RWPE2 (cell line): ENCODE measurements at regions not wholly inside any gene's neighbourhood (a gene's known extent, or its start where the extent isn't known, plus 50 kb on each side); places are given as distances from the start of the nearest gene placed in this dataset.

Experiments used
- ATAC-seq: fragments of 200-7000 bp; cut with Tn5 transposase; 3 replicates; pipeline ENCODE4 v1.9.1; 2021; ENCODE audit warnings: low read depth
- DNase-seq: peaks from one replicate; pipeline ENCODE4 v3.0.0-alpha.2; 2020; ENCODE audit warnings: low spot score
- H3K27ac ChIP-seq: fragments of 450-650 bp; 2 replicates; pipeline ENCODE4 v1.5.1; 2017; ENCODE audit warnings: mild to moderate bottlenecking; ENCODE audit not compliant: poor library complexity, severe bottlenecking
- H3K27me3 ChIP-seq: fragments of 250-450 bp; sonication (Bioruptor Pico); 2 replicates; pipeline ENCODE4 v1.5.1; 2021; ENCODE audit warnings: mild to moderate bottlenecking, moderate library complexity; ENCODE audit not compliant: insufficient read depth, poor library complexity, severe bottlenecking
- H3K36me3 ChIP-seq: fragments of 250-450 bp; sonication (Bioruptor Pico); 2 replicates; pipeline ENCODE4 v1.5.1; 2020; ENCODE audit warnings: low read depth, mild to moderate bottlenecking, moderate library complexity
- H3K4me1 ChIP-seq: fragments of 250-450 bp; sonication (Bioruptor Pico); 2 replicates; pipeline ENCODE4 v1.5.1; 2021; ENCODE audit warnings: mild to moderate bottlenecking, moderate library complexity; ENCODE audit not compliant: insufficient read depth, poor library complexity, severe bottlenecking
- H3K4me3 ChIP-seq: fragments of 250-450 bp; sonication (Bioruptor Pico); 2 replicates; pipeline ENCODE4 v1.5.1; 2021; ENCODE audit warnings: mild to moderate bottlenecking, moderate library complexity; ENCODE audit not compliant: severe bottlenecking
- H3K9me3 ChIP-seq: fragments of 250-450 bp; sonication (Bioruptor Pico); 2 replicates; pipeline ENCODE4 v1.5.1; 2021; ENCODE audit warnings: mild to moderate bottlenecking, moderate library complexity; ENCODE audit not compliant: severe bottlenecking
- CTCF ChIP-seq: fragments of 450-650 bp; IDR thresholded peaks from one replicate; pipeline ENCODE4 v1.5.1; 2017; ENCODE audit warnings: mild to moderate bottlenecking, moderate library complexity; ENCODE audit not compliant: poor library complexity, severe bottlenecking

DNA sequence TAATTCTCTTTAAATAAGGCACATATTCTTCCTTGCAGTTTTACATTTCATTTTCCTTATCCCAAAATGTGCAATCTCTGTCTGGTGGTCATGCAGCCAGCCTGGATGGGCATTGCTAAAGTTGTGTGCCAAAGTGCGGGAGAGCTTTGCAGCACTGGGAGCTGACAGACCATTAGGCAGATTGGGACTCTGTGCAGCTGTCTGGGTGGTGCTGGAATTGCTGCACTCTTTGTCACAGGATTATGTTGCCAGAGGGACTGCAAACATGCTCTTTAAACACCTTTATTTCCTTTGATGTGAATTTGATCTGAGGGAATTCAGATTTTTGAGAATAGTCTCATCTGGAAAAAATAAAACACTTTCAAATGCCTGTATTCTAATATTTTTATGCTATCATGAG is 956.2 kb upstream of the DIAPH2 start:
- H3K27me3 ChIP-seq: no peaks in the 10 kb centered on the region
- H3K4me3 ChIP-seq: no peak overlapping the region
- no peaks in the 10 kb centered on the region for H3K36me3 ChIP-seq
- H3K27ac ChIP-seq: no peak overlapping the region
- no peaks in the 10 kb centered on the region for H3K4me1 ChIP-seq
- no peak for TF ChIP-seq CTCF
- DNase-seq (no peak), ATAC-seq (no peak)
- H3K9me3 ChIP-seq: no peaks in the 10 kb centered on the region

- Histone ChIP-seq H3K36me3 (no peaks in the 10 kb centered on the region), H3K27me3 (no peaks in the 10 kb centered on the region), H3K9me3 (no peaks in the 10 kb centered on the region), H3K4me1 (no peaks in the 10 kb centered on the region), H3K4me3 (no peak overlapping the region), H3K27ac (no peak overlapping the region)
- no peak for ATAC-seq
- DNase-seq: no peak
- TF ChIP-seq CTCF: no peak
Measured at GRCh38 chrX:95729401-95729800, 955.2 kb upstream of the DIAPH2 start.

DNA sequence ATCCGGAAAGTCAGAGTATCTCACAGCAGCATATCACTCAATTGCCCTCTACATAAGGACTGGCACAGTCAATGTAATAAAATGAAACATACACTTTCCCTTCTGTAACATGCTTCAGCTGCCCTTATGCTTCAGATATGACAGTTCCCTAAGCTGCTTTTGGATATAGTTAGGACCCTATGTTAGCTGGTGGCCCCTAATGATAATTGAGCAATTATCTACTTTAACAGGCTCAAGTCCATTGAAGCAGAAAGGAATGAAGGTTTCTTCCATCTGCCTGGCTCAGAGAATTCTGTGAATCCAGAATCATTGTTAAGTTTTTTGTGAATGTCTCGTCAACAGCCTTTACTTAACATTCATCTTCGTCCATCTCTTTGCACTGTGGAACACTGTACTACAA is 951.2 kb upstream of the DIAPH2 start:
- no peaks in the 10 kb centered on the region for H3K9me3 ChIP-seq
- H3K4me3 ChIP-seq: no peak overlapping the region
- H3K36me3 ChIP-seq: no peaks in the 10 kb centered on the region
- DNase-seq (no peak), ATAC-seq (no peak)
- H3K27me3 ChIP-seq: no peaks in the 10 kb centered on the region
- H3K4me1 ChIP-seq: no peaks in the 10 kb centered on the region
- no peak for TF ChIP-seq CTCF
- H3K27ac ChIP-seq: no peak overlapping the region

DNA sequence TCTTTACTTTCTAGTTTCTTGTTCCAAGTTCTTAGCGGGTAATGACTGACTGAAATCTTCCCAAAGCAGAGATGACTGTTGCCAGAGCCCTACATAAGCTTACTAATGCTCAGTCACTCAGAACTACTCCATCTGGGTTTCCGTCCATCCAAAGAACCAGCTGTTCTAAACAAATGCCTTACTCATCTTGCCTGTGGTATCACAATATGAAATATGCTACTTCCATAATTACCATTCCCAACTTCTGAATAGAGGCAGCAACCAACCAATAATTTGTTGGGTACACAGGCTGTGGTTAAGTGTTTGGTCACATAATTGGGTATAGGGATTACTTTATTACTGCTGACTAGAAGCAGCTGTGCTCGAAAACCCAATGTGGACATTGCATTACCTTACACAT is 930.2 kb upstream of the DIAPH2 start:
- Histone ChIP-seq H3K9me3 (no peaks in the 10 kb centered on the region), H3K4me3 (no peak overlapping the region), H3K4me1 (no peaks in the 10 kb centered on the region), H3K36me3 (no peaks in the 10 kb centered on the region), H3K27ac (no peak overlapping the region), H3K27me3 (no peaks in the 10 kb centered on the region)
- ATAC-seq: no peak
- TF ChIP-seq CTCF: no peak
- no peak for DNase-seq

GRCh38 chrX:95760356-95760755 is 924.3 kb upstream of the DIAPH2 start:
- no peak overlapping the region for H3K27ac ChIP-seq
- no peak for ATAC-seq

More at GRCh38 chrX:95760356-95760755, 924.3 kb upstream of the DIAPH2 start:
- H3K4me1 ChIP-seq: no peaks in the 10 kb centered on the region
- no peak overlapping the region for H3K4me3 ChIP-seq
- no peaks in the 10 kb centered on the region for H3K36me3 ChIP-seq
- no peak for DNase-seq
- no peak for TF ChIP-seq CTCF
- H3K9me3 ChIP-seq: no peaks in the 10 kb centered on the region
- no peaks in the 10 kb centered on the region for H3K27me3 ChIP-seq
